Right atrium auricular region (tissue), 2 donors: ENCODE measurements at regions not wholly inside any gene's neighbourhood (a gene's known extent, or its start where the extent isn't known, plus 50 kb on each side); places are given as distances from the start of the nearest gene placed in this dataset.
"Not testable (repeated sequence)": the region's sequence is repeated elsewhere in the genome, so short reads cannot be mapped to it uniquely, and the experiment has no call there.

Experiments used
- DNase-seq: peaks from one replicate; pipeline ENCODE4 v3.0.0-alpha.2; 2019; ENCODE audit warnings: low spot score
- H3K27ac ChIP-seq, 2 donors: fragments of 200-600 bp; sonication (generic); 1 replicate in 1 of 2; 2 replicates in 1 of 2; pipeline ENCODE4 v1.5.1; 2016 to 2019
- H3K27me3 ChIP-seq, 2 donors: fragments of 200-600 bp; sonication (generic); one replicate each; pipeline versions ENCODE4 v1.5.1 to v1.6.0; 2017 to 2019
- H3K36me3 ChIP-seq: fragments of 200-600 bp; sonication (generic); one replicate; pipeline ENCODE4 v1.5.1; 2016
- H3K4me1 ChIP-seq, 2 donors: fragments of 200-600 bp; sonication (generic); one replicate each; pipeline versions ENCODE4 v1.5.1 to v1.6.0; 2017 to 2019
- H3K4me3 ChIP-seq, 2 donors: fragments of 200-600 bp; sonication (generic); 1 replicate in 1 of 2; 2 replicates in 1 of 2; pipeline ENCODE4 v1.5.1; 2017 to 2019; ENCODE audit warnings: mild to moderate bottlenecking in 1 of 2, moderate library complexity in 1 of 2
- H3K9me3 ChIP-seq, 2 donors: fragments of 200-600 bp; sonication (generic); one replicate each; pipeline ENCODE4 v1.5.1; 2019
- TF ChIP-seq, protein P1 (sequence below), 2 donors: fragments of 200-600 bp; sonication (generic); IDR thresholded peaks; one replicate each; pipeline ENCODE4 v1.5.1; 2019; ENCODE audit warnings: antibody characterized with exemption in 2 of 2

DNA sequence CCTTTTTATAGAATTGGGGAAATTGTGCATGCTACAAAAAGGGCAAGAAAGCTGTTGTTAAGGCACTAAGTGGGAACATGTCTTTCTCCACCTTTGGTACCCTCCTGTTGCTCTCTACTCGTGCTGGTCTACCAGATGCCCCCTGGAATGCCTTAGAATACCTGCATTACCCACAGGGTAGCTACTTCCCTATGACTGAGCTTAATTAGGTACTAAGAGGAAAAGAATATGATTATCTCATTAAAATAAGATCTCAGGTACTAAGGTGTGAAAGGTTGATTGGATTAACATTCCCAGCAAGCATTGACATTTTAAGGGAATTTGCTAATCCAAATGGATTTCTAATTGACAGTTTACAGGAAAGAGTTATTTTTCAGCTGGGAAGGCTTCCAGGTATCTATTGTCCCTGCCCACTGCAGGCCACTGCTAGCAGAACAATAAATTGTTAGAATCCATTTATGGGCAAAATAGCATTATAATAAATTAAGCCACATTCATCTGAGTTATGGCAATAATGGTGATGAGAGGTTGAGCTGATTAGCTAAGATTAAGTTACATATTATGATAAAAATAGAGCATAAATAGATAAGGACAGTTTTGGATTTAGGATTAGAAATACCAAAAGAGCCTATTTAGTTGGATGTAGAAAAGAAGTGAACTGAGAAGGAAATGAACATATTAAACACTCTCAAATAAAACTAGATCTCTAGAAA, 67.8 kb upstream of the GRIP1 start:
- Histone ChIP-seq H3K27ac (no peak overlapping the region), H3K4me1 (no peaks in the 10 kb centered on the region), H3K9me3 (no peaks in the 10 kb centered on the region), H3K4me3 (no peak overlapping the region), H3K27me3 (no peaks in the 10 kb centered on the region), H3K36me3 (no peaks in the 10 kb centered on the region)
- TF ChIP-seq, protein P1, sequence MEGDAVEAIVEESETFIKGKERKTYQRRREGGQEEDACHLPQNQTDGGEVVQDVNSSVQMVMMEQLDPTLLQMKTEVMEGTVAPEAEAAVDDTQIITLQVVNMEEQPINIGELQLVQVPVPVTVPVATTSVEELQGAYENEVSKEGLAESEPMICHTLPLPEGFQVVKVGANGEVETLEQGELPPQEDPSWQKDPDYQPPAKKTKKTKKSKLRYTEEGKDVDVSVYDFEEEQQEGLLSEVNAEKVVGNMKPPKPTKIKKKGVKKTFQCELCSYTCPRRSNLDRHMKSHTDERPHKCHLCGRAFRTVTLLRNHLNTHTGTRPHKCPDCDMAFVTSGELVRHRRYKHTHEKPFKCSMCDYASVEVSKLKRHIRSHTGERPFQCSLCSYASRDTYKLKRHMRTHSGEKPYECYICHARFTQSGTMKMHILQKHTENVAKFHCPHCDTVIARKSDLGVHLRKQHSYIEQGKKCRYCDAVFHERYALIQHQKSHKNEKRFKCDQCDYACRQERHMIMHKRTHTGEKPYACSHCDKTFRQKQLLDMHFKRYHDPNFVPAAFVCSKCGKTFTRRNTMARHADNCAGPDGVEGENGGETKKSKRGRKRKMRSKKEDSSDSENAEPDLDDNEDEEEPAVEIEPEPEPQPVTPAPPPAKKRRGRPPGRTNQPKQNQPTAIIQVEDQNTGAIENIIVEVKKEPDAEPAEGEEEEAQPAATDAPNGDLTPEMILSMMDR (IDR thresholded peaks at IDR 0.05): no peak
- DNase-seq: no peak

- no peak for DNase-seq
- Histone ChIP-seq H3K27ac (no peak overlapping the region), H3K9me3 (no peaks in the 10 kb centered on the region), H3K4me1 (no peaks in the 10 kb centered on the region), H3K4me3 (no peak overlapping the region), H3K27me3 (no peaks in the 10 kb centered on the region), H3K36me3 (no peaks in the 10 kb centered on the region)
- TF ChIP-seq, protein P1 (IDR thresholded peaks at IDR 0.05): no peak
Observed at GRCh38 chr12:66751432-66752113, 72.7 kb upstream of the GRIP1 start.

DNA sequence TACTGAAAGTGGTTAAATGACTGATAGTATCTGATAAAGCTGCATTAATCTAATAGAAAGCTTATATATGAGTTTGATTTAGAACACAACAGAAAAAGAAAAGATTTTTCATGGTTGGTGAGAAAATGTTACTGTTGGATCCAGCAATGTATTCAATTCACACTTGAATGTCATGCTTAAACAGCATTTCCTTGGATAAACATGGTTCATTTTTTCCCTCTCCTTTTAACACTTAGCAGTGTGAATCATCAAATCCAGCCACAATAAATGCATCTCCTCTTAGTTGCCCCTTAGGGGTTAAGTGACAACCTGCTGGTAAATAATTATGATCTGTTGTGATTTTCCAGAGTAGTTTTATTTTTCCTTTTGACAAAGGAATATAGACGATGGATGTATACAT, 74.9 kb upstream of the GRIP1 start:
- Histone ChIP-seq H3K36me3 (no peaks in the 10 kb centered on the region), H3K27me3 (no peaks in the 10 kb centered on the region), H3K4me1 (no peaks in the 10 kb centered on the region), H3K27ac (no peak overlapping the region), H3K4me3 (no peak overlapping the region), H3K9me3 (no peaks in the 10 kb centered on the region)
- DNase-seq: no peak
- TF ChIP-seq, protein P1 (IDR thresholded peaks at IDR 0.05): no peak

DNA sequence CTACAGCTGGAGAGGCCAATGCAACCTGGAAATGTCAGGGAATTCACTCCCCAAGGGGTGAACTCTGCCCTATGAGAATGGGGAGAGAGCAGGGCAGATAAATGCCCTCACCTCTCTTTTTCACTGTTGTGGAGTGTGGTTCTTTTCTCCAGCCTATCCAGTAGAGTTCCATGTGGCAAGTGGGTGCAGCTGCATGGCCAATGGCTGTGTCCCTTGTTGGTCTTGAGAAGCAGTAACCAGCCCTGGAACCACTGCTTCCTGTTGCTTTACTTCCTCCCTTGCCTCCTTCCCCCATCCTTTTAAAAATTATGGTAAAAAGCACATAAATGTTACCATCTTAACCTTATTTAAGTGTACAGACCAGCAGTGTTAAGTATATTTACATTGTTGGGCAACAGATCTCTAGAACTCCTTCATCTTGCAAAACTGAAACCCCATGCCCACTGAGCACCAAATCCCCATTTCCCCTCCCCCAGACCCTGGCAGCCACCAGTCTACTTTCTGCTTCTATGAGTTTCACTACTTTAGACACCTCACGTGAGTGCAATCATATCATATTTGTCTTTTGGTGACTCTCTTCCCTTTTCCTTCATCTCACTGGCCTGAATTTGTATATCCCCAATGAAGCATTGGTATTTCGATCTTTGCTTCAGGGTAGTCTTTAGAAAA, 77.0 kb upstream of the GRIP1 start:
- DNase-seq: no peak
- Histone ChIP-seq H3K9me3 (no peaks in the 10 kb centered on the region), H3K4me3 (no peak overlapping the region), H3K36me3 (no peaks in the 10 kb centered on the region), H3K27ac (no peak overlapping the region), H3K4me1 (no peaks in the 10 kb centered on the region), H3K27me3 (no peaks in the 10 kb centered on the region)
- TF ChIP-seq, protein P1 (IDR thresholded peaks at IDR 0.05): no peak

- Histone ChIP-seq H3K9me3 (no peaks in the 10 kb centered on the region), H3K36me3 (no peaks in the 10 kb centered on the region), H3K4me1 (no peaks in the 10 kb centered on the region), H3K27ac (no peak overlapping the region), H3K27me3 (no peaks in the 10 kb centered on the region), H3K4me3 (no peak overlapping the region)
- no peak for DNase-seq
- TF ChIP-seq, protein P1 (IDR thresholded peaks at IDR 0.05): no peak
Observed at GRCh38 chr12:66756631-66757030, 77.8 kb upstream of the GRIP1 start.

GRCh38 chr12:66760122-66760521, 81.2 kb upstream of the GRIP1 start:
- H3K9me3 ChIP-seq, H3K4me1 ChIP-seq, H3K27ac ChIP-seq, DNase-seq, H3K36me3 ChIP-seq, H3K27me3 ChIP-seq, H3K4me3 ChIP-seq: not testable (repeated sequence)
